Hematopoietic multipotent progenitor cell (in vitro differentiated cells): ENCODE measurements at regions not wholly inside any gene's neighbourhood (a gene's known extent, or its start where the extent isn't known, plus 50 kb on each side); places are given as distances from the start of the nearest gene placed in this dataset.

Source experiments
- DNase-seq, 3 donors: peaks; one replicate each; pipeline ENCODE4 v3.0.0-alpha.2; 2011 to 2015; ENCODE audit warnings: low read depth in 2 of 3, low spot score in 2 of 3

DNA sequence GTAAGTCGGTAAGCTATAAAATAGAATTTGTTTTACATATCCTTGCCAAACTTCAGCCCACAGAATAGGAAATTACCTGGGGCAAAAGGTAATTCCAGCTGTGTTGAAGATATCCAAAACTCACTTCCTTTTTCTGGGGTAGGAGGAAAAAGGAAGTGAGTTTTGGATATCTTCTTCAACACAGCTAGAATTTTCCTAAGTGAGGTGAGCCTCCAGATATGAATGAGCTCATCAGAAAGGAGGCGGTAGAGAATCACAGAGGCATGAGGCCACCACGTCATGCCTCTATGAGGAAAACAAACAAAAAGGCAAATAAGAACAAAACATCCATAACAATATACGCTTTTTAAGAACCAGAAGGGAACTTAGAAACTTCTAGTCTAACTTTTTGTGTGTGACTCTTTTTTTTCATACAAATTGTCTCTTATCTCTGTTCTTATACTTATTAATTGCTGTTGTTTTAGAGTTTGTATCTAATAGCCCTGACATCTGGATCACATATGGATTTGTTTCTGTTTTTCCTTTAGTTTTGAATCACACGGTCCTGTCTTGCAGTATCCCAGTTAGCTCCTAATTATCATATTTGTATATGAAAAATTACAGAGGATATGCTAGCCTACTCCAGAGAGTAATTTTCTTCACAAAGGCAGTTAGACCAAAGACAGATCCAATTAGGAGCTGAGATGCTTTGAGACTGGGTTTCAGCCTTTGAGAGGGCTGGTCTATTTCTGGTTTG lies 104.5 kb downstream of the RBM43 start:
- no peak for DNase-seq

DNA sequence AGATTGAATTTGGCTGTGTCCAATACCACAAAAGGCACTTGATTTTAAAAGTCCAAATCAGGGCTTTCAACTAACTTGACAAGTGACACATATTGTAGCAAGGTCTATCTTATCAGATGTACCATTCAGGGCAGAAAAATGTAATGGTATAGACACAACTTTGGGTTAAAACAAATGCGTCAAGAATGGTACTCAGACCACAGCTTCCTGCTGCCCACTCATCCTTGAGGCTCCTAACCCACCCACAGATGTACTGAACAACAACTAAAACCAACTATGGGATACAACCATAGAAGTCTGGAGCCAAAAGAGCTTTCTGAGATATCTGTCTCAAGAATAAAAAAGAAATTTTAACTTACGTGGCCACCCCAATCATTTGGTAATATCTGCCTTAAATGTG lies 105.2 kb downstream of the RBM43 start:
- DNase-seq, result no peak

DNA sequence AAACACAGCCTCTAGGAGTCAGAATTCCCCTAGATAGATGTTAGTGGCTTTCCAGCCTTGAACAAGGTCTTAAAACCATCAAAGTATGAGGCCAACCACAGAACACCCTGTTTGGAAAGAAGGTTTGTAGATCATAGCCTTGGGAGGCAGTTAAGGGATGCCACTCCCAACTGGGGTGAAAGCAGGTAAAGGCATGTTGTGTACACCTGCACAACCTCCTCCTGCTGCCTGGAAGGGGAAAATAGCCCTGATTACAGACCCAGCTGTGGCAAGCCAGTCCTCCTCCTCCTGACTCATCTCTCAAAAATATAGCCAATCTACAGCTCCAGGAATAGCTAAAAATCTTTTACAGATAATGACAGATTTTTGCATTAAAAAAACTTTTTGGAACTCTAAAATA lies 108.1 kb downstream of the RBM43 start:
- no peak for DNase-seq

DNA sequence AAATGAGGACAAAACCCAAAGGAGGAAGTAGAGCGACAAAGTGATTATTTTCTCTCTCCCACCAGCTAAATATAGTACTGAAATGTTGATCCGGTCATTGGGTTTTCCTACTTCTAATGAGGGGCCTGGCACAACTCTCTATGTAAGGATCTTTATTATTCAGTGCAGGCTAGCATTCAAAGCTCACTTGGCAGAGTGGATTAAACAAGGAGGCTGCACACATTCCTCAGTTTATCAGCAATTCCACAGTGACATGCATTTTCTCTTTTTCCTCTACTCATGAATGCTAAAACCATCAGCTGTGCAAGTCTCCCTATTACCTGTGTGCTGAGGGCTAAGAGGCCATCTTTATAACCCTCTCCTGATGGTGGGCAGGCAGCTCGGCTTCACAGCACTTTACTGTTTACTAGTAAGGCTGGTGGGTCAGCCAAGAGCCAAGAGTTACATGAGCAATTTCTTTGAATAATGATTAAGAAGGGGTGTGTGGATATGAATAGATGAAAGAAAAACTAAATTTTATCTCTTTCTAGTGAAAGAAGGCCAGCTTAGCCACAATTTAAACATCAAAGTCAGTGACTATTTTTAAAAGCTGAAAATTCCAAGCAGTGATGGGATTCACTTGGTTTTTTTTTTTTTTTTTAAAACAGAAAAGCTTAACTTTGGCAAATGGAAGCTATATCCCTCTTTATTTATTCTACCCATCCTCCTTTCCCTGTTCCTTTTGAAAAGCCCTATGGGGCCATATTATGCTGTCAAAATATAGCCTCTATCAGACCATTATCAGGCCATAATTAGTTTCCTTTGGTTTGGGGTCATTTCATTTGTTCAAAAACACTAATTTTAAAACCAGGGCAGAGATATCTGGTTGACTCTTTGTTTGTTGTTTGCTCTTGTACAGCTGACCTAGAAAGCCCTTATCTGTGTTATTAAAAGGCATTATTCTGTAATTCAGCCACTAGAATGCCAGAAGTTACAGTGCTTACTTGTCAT lies 111.0 kb downstream of the RBM43 start:
- no peak for DNase-seq

DNA sequence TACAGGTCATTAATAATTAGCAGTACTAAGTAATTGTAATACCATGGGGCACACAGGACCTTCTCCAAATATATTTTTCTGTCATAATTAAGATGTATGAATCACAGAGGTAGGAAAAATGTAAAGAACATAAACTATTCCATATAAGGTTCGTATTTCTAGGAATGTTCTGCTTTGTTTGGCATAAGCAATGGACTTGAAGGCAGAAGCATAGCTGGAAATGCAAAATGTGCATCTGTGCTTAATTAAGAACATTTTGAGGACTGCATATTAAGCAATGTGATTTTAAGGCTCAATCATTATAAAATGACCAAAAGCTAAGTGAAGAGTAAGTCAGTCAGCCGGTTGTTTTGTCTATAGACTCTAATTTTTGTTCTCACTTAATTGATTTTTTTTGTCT lies 123.2 kb downstream of the RBM43 start:
- DNase-seq, result no peak

DNA sequence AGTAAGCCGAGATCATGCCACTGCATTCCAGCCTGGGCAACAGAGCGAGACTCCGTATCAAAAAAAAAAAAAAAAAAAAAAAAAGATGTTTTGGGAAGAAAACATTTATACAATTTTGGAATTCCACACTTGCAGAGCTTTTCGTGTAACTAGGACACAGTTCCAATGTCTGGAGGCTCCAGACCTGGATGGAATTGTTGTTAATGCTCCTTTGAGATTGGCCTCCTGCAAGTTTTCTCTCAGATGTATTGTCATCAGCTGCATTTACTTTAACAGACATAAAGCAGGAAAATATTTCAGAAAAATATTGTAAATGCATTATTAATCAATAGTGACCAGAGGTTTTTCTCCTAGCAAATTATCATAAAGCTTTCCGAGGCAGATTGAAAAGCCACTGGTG lies 124.1 kb downstream of the RBM43 start:
- DNase-seq, result no peak

DNA sequence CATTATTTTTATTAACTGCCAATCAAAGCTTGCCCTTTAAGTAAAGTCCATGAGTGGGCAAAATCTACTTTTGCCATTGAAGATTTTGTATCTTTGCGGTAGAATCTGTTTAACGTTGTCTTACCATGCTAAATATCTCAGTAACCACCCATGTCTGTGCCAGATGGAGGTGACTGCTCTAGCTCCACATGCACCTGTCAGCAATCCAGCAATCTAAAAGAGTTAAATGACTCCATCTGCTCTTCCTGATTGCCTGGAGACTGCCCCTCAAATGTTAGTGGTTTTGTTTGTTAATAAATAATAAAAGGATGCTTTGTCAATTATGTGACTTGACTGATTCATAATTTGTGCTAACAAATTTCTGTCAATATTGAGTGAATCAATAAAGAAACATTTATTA lies 141.7 kb downstream of the RBM43 start:
- no peak for DNase-seq

DNA sequence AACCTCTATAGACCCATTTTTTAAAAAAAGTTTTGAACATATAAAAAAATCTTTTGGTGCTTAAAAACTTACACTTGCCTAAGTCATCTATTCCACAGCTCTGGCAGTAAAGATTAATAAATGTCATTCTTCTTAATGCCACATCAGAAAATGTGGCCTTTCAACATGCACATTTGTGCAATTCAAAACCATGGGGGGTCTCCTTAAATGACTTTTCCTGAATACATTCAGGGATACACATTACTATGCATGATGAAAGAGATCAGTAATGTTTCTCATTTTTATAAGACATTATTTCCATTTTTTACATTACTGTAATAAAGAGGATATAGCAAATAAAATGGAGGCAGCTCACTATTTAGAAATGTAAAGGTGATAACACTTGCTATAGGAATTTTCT lies 142.3 kb downstream of the RBM43 start:
- DNase-seq, result no peak

DNA sequence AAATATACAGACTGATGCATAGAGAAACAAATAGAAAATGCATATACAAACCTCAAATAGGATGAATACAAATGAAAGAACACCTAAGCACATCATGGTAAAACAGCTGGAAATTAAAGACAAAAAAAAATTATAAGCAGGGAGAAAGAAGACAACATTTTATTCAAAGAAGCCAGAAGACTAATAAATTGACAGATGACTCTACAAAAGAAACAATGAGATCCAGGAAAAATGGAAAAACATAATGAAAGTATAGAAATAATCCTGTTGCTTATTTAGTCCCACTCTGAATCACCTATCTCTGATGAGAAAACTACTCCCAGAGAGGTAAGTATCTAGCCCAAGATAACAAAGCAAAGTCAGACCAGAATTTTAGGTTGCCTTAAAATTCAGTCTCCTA lies 143.4 kb downstream of the RBM43 start:
- no peak for DNase-seq

DNA sequence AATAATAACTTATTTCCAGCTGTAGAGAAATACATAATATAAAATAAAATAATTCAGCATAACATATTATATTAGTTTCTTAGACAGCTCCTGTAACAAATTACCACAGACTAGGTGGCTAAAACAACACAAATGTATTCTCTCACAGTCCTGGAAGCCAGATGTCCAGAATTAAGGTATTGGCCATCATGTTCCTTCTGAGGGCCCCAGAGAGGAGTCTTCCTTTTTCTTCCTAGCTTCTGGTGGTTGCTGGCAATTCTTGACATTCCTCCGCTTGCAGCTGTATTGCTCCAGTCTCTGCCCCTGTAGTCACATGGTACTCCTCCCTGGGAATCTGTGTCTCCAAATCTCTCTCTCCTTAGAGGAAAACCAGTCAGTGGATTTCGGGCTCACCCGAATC lies 146.8 kb downstream of the RBM43 start:
- DNase-seq, result no peak

DNA sequence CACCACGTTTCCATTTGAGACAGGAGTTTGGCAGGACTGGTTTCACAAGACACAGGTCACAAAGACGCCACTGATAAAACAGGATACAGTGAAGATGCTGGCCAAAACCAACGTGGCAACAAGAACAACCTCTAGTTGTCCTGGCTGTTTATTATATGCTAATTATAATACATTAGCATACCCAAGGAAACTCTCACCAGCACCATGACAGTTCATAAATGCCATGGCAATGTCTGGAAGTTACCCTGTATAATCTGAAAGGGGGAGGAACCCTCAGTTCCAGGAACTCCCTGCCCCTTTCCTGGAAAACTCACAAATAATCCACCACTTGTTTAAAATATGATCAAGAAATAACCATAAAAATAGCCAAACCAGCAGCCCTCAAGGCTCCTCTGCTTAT lies 148.3 kb downstream of the RBM43 start:
- DNase-seq, result no peak

DNA sequence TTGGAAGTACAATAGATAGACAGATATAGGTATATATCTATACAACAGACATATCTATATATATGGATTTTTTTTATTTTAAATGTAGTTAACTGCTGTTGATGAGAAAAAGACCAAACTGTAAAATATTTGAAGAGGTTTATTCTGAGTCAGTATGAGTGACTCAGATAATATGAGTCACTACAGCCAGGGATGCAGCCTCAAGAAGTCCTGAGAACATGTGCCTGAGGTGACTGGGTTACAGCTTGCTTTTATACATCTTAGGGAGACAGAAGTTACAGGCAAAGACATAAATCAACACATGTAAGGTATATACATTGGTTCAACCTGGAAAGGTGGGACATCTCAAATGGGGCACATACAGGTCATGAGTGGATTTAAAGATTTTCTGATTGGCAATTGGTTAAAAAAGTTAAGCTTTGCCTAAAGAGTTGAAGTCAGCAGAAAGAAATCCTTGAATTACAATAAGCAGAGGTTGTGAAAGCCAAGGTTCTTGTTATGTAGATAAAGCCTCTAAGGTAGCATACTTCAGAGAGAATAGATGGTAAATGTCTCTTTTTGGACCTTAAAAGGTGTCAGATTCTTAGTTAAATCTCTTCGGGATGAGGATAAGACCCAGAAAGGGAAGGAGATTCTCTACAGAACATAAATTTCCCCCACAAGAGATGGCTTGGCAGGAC lies 149.9 kb downstream of the RBM43 start:
- DNase-seq, result no peak

DNA sequence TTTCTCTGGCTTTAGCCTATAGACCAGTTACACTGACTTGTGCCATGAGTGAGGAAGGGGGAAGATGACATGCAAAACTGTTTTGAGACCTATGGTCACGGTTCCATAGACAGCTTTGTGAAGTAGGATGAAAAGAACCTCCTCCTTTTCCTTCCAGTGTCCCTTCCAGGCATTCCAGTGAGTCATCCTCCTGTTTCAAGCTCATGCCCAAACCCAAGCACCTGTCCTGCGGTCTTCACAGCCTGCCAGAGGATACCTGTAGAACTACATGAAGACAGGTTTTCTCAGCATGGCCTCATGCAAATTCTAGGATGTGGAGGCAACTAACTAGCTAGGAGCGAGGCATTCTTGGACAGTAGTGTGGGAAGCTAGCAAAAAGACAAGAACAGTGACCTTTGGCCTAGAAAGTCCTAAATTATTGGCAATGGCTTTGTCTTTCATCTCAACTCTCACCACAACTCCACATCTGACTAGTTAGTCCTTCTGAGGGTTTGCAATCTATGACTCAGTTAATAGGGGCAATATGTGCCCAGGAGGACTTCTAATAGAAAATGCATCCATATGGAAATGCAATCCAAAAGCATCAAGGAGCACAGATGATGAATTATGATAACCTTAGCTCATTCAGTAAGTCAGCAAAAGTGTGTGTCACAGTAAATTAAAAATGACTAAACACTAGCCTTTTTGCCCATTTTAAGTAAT lies 154.7 kb downstream of the RBM43 start:
- no peak for DNase-seq

DNA sequence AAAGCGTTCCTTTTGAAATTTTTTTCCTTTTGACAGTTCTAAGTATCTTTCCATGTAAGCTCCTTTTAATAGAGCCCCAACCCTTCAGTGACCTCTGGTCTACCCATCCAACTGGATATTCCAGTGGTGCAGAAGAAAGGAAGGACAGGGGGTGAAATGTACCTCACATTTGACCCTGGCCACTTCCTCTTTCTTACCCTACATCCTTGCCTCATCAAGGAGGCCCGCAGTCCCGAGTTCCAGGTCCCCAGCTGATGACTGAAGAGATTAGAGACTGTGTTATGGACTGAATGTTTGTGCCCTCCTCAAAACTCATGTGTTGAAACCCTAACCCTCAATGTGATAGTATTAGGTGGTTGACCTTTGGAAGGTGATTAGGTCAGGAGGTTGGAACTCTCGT lies 158.1 kb downstream of the RBM43 start:
- DNase-seq, result no peak

DNA sequence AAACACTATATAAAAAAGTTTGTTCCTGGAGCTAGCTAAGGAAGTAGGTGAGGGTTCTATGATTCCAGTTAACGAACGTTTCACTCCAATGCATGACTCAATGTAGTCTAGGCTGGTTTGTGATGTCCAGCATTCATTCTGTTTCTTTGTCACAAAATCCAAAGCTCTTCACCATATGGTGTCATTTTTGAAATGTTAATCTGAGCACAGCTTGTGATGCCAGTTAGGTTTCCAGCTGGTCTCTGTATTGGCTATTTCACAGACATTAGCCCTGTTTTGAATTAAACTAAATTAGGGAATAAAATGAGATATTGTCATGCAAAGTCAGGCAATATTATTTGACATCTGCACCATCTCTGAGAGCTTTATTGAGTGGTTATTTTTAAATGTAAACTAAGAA lies 159.4 kb downstream of the RBM43 start:
- no peak for DNase-seq

DNA sequence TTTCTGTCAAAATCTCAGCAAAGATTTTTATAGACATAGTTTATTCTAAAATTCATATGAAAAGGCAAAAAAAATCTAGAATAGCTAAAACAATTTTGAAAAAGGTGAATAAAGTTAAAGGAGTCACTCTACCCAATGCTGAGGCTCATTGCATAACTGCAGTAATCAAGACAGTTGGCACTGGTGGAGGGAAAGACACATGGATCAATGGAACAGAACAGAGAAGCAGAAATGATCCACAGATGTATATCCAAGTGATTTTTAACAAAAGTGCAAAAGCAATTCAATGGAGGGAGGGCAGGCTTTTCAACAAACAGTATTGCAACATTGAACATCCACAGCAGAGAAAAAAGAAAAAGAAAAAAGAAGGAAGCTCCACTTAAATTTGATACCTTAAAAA lies 162.8 kb downstream of the RBM43 start:
- DNase-seq, result no peak

DNA sequence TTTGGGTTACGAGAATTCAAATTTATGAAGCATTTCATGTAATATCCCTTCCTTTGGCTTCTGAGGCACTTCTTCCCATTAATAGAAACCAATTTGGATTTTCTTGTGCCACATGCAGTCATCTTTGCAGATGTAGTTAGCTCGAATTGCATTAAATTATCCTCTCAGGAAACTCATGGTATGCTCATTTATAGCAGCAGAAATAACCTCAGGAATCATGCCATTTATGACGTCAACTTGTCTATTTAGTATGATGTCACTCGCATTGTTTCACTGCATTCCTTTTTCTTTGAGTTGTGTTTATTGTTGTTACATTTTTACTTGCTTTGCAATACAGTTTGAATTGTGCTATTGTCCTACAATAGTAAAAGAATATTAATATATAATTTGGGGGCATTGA lies 163.8 kb downstream of the RBM43 start:
- DNase-seq, result no peak

DNA sequence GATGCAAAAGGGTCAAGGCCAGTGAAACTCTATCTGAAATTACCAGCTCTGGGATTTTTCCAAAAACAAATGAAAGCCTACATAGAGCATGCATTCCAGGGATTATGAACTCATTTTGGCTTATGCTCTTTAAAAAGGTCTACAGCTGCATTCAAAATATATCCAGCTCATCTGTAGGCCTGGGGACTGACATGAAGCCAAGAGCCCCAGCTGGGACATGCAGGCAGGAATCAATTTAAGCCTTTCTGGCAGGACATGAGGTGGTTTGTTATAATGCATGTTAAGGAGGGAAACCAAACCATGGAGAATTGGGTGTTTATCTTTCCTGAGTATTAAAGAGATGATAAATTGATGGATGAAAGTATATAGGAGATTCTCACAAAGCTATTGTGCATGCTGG lies 164.5 kb downstream of the RBM43 start:
- no peak for DNase-seq

DNA sequence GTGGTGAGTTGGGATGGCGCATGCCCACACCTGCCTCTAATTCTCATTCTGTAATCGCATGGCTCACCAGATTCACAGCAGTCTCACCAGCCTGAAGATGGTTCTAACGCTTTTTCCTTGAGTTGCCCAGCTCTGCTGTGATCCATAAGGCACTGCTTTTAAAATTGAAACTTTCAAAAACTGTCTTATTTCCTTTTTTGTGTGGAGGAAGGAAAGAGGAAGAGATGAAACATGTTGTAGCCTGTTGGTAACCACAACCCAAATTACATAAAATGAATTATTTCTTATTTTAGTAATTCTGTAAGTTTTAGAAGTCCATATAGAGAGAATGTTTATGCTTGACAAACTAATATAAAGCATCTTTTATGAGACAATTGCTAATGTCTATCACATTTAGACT lies 165.4 kb downstream of the RBM43 start:
- DNase-seq, result no peak

DNA sequence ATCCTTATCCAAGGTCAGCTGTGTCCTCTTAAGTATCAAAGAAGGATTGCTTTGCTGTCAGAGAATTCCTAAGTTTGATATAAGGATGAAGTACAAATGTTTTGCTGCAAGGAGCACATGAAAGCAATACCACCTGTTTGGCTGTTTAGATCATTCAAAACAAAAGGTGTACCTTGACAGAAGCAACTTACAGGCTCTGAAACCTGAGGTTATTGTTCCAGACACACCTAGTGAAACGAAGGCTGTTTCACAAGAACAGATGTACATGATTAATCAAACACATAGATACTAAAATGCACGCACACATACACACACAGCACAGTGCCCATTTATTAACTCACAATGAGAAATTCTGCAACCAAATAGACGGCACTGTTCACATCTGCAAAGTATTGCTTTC lies 166.2 kb downstream of the RBM43 start:
- DNase-seq, result no peak

DNA sequence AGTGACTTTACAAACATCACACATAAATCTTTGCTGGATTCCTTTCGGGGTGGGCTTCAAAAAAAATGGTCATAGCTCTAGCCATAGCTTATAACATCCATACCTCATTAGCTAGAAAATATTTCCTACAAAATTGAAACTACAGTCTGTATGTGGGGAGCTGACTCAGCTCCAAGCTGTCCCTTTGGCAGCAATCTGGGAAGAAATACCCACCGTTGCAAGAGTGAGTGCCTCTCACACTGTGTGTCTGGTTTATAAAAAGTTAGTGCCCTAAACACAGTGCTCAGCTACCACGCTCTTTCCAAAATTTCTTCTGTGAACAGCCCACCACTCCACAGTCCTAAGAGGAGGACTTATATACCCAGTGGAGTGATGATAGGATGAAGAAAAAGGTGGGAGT lies 170.1 kb downstream of the RBM43 start:
- DNase-seq, result no peak
